HL-60 (cell line): ENCODE measurements at regions not wholly inside any gene's neighbourhood (a gene's known extent, or its start where the extent isn't known, plus 50 kb on each side); places are given as distances from the start of the nearest gene placed in this dataset.
"Not testable (repeated sequence)": the region's sequence is repeated elsewhere in the genome, so short reads cannot be mapped to it uniquely, and the experiment has no call there.

ENCODE experiments used
- DNase-seq, 2 experiments: peaks; one replicate each; pipeline ENCODE4 v3.0.0-alpha.2; 2010 to 2020; ENCODE audit warnings: low read depth in 1 of 2, low spot score in 1 of 2
- H3K27ac ChIP-seq: fragments of 250-450 bp; sonication (Bioruptor Pico); replicated peaks from 2 replicates; pipeline ENCODE4 v1.5.1; 2020; ENCODE audit warnings: mild to moderate bottlenecking, moderate library complexity
- H3K27me3 ChIP-seq: fragments of 250-450 bp; sonication (Bioruptor Pico); 2 replicates; pipeline ENCODE4 v1.5.1; 2021; ENCODE audit warnings: mild to moderate bottlenecking, moderate library complexity; ENCODE audit not compliant: insufficient read depth, poor library complexity, severe bottlenecking
- H3K4me3 ChIP-seq: replicated peaks from 2 replicates; pipeline ENCODE4 v1.5.1; 2011; ENCODE audit warnings: mild to moderate bottlenecking, control low read depth, low read length; ENCODE audit not compliant: insufficient read depth
- GABPA ChIP-seq: IDR thresholded peaks from 2 replicates; pipeline ENCODE4 v1.6.1; 2012; ENCODE audit warnings: low read depth
- POLR2AphosphoS5 ChIP-seq: IDR thresholded peaks from 2 replicates; pipeline ENCODE4 v1.6.1; 2012; ENCODE audit warnings: low read depth
- REST ChIP-seq: IDR thresholded peaks from 2 replicates; pipeline ENCODE4 v1.6.1; 2012; ENCODE audit warnings: low read depth; ENCODE audit not compliant: insufficient replicate concordance
- SPI1 ChIP-seq: IDR thresholded peaks from 2 replicates; pipeline ENCODE4 v1.6.1; 2012; ENCODE audit warnings: low read depth, mild to moderate bottlenecking, borderline replicate concordance
- TF ChIP-seq, protein P1 (sequence below): IDR thresholded peaks from one replicate; pipeline ENCODE4 v1.5.1; 2011; ENCODE audit warnings: low read length, control low read depth, inconsistent platforms; ENCODE audit not compliant: insufficient read depth

GRCh38 chr12:83889745-83890144, 1022.9 kb downstream of the SLC6A15 start:
- no peak for DNase-seq
- TF ChIP-seq, protein P1, sequence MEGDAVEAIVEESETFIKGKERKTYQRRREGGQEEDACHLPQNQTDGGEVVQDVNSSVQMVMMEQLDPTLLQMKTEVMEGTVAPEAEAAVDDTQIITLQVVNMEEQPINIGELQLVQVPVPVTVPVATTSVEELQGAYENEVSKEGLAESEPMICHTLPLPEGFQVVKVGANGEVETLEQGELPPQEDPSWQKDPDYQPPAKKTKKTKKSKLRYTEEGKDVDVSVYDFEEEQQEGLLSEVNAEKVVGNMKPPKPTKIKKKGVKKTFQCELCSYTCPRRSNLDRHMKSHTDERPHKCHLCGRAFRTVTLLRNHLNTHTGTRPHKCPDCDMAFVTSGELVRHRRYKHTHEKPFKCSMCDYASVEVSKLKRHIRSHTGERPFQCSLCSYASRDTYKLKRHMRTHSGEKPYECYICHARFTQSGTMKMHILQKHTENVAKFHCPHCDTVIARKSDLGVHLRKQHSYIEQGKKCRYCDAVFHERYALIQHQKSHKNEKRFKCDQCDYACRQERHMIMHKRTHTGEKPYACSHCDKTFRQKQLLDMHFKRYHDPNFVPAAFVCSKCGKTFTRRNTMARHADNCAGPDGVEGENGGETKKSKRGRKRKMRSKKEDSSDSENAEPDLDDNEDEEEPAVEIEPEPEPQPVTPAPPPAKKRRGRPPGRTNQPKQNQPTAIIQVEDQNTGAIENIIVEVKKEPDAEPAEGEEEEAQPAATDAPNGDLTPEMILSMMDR, result no peak
- TF ChIP-seq SPI1 (no peak), REST (no peak), GABPA (no peak), POLR2AphosphoS5 (no peak)
- H3K27me3 ChIP-seq, result no peaks in the 10 kb centered on the region
- H3K27ac ChIP-seq, result no peak overlapping the region
- no peak overlapping the region for H3K4me3 ChIP-seq

- Histone ChIP-seq H3K27me3 (no peaks in the 10 kb centered on the region), H3K4me3 (no peak overlapping the region), H3K27ac (no peak overlapping the region)
- TF ChIP-seq SPI1, result no peak
- no peak for TF ChIP-seq REST
- TF ChIP-seq, protein P1, result no peak
- no peak for TF ChIP-seq POLR2AphosphoS5
- no peak for TF ChIP-seq GABPA
- DNase-seq, result no peak
Measured at GRCh38 chr12:83886479-83886878, 1026.1 kb downstream of the SLC6A15 start.

- not testable (repeated sequence) for H3K4me3 ChIP-seq, DNase-seq, H3K27ac ChIP-seq, H3K27me3 ChIP-seq
Measured at GRCh38 chr12:83870921-83871599, 1041.5 kb downstream of the SLC6A15 start.

DNA sequence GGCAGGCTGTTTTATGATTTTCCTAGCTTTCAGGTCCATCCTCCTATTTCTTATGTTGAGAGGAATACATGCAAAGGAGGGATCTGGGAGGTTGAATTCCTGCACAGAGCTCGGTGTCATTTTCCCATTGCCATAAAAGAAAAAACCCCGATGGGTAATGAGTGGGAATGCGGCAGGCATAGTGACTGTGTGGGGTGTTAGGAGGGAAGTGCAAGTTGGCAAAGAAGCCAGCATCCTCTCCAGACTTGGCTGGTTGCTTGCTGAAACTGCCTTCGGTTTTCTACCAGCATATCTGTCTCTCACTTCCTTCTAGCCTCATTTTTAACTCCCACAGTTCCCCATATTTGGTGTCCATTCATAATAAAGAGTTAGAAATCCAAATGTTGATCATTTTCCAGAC, 1046.1 kb downstream of the SLC6A15 start:
- Histone ChIP-seq H3K27me3 (no peaks in the 10 kb centered on the region), H3K4me3 (no peak overlapping the region), H3K27ac (no peak overlapping the region)
- DNase-seq, result no peak
- TF ChIP-seq SPI1, result no peak
- TF ChIP-seq GABPA, result no peak

- Histone ChIP-seq H3K27me3 (no peaks in the 10 kb centered on the region), H3K27ac (no peak overlapping the region), H3K4me3 (no peak overlapping the region)
- no peak for DNase-seq
- TF ChIP-seq GABPA (no peak), SPI1 (no peak), POLR2AphosphoS5 (no peak), REST (no peak)
- TF ChIP-seq, protein P1, result no peak
Measured at GRCh38 chr12:83865431-83865830, 1047.2 kb downstream of the SLC6A15 start.
